Esophagus muscularis mucosa (tissue), 3 donors: ENCODE measurements at regions not wholly inside any gene's neighbourhood (a gene's known extent, or its start where the extent isn't known, plus 50 kb on each side); places are given as distances from the start of the nearest gene placed in this dataset.

Experiments
- POLR2A ChIP-seq: fragments of 450-650 bp; IDR thresholded peaks from one replicate; pipeline ENCODE4 v1.6.1; 2017; ENCODE audit warnings: antibody characterized with exemption, moderate library complexity, mild to moderate bottlenecking, low read depth
- TF ChIP-seq, protein P1 (sequence below), 3 experiments: fragments of 200-600 bp in 2 of 3; fragments of 450-650 bp in 1 of 3; sonication (generic) in 2 of 3; IDR thresholded peaks; one replicate each; pipeline ENCODE4 v1.5.1; 2017 to 2019; ENCODE audit warnings: antibody characterized with exemption in 3 of 3, mild to moderate bottlenecking in 2 of 3, moderate library complexity in 1 of 3

DNA sequence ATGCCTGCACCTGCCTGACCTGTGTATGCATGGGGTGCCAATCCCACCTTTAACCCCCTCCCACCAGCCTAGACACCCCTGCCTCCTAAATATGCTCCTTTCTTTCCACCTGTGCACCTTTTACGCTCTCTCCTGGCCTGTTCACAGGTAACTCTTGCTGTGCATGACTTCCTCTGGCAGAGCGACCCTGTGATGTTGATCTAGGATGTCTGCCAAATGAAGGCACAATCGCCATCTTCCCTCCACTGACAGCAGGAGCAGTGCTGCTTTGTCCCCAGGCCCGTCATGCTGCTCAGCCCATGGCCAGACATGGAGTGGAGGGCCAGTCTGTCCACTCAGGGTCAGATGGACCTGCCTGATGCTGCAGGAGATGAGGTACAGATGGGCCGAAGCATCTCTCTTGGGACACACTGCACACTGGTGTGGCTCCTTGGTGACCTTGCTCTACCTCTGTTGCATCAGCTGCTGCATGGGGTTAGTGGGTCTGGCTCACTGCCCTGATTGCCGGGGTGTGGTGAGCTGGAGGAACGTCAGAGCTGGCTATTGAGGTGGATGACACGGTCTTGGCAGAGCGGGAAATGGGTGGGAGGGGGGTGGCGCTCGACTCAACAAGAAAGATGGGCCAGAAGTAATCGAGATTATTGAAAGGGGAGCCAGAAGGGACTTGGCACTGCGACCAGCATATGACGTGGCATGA, 101.7 kb upstream of the PITX1 start:
- TF ChIP-seq, protein P1, sequence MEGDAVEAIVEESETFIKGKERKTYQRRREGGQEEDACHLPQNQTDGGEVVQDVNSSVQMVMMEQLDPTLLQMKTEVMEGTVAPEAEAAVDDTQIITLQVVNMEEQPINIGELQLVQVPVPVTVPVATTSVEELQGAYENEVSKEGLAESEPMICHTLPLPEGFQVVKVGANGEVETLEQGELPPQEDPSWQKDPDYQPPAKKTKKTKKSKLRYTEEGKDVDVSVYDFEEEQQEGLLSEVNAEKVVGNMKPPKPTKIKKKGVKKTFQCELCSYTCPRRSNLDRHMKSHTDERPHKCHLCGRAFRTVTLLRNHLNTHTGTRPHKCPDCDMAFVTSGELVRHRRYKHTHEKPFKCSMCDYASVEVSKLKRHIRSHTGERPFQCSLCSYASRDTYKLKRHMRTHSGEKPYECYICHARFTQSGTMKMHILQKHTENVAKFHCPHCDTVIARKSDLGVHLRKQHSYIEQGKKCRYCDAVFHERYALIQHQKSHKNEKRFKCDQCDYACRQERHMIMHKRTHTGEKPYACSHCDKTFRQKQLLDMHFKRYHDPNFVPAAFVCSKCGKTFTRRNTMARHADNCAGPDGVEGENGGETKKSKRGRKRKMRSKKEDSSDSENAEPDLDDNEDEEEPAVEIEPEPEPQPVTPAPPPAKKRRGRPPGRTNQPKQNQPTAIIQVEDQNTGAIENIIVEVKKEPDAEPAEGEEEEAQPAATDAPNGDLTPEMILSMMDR (IDR thresholded peaks at IDR 0.05), result no peak
- TF ChIP-seq POLR2A, result no peak
